Effector CD4-positive, alpha-beta T cell (primary cell): ENCODE measurements at regions not wholly inside any gene's neighbourhood (a gene's known extent, or its start where the extent isn't known, plus 50 kb on each side); places are given as distances from the start of the nearest gene placed in this dataset.
"Not testable (repeated sequence)": the region's sequence is repeated elsewhere in the genome, so short reads cannot be mapped to it uniquely, and the experiment has no call there.

Experiments
- DNase-seq: peaks from one replicate; pipeline ENCODE4 v3.0.0-alpha.2; 2020

DNA sequence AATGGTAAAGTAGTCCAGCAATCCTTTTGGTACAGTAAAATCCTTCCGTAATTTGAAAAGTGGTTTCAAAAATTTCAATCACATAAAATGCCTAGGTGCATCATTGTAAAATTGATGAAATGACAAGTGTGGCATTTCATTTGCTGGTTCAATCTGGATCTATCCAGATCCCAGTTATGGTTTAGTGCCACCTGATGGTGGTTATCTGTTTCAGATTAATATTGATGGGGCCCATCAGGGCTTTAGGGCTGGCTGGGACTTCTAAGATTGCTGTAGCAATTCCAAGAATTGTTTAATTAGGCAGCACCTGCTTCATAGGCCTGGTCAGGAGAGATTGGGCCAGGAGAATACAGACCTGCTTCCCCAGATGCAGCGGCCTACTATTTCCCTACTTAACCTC is 55.5 kb upstream of the PIK3C3 start:
- no peak for DNase-seq

DNA sequence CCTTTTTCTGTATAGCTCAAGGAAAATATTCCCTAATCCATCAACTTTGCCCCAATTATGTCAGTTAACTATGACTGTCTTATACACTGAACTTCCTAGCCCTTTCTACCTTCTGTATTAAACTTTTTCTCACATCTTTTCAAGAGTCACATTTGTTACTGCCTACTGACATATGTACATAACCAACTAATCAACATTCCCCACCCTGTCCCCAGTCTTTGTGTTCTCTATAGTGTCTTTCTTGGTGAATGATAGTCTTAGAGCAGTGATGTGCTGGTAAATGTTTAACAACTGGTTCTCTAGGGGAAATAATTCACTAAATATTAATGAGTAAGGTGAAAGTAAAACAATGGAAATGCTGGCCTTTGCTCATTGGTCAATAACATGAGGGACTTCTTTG is 61.6 kb upstream of the PIK3C3 start:
- no peak for DNase-seq

DNA sequence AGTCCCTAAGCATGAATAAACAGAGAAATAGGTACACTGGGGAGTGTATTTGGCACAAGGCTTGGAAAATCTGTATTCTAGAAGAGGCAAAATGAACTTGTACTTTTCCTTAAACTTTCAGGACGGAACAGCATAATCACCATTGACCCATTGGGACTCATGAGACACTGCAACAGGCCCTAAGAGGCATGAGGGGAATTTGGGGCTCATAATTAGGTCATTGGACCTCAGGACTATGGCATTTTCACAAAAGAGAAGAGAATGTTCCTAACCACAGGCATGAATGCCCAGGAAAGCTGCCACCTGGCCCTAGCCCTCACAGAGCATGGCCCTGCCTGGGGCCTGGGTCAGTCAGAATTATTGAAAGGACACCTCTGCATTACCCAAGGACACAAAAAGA is 67.9 kb upstream of the PIK3C3 start:
- DNase-seq: no peak

DNA sequence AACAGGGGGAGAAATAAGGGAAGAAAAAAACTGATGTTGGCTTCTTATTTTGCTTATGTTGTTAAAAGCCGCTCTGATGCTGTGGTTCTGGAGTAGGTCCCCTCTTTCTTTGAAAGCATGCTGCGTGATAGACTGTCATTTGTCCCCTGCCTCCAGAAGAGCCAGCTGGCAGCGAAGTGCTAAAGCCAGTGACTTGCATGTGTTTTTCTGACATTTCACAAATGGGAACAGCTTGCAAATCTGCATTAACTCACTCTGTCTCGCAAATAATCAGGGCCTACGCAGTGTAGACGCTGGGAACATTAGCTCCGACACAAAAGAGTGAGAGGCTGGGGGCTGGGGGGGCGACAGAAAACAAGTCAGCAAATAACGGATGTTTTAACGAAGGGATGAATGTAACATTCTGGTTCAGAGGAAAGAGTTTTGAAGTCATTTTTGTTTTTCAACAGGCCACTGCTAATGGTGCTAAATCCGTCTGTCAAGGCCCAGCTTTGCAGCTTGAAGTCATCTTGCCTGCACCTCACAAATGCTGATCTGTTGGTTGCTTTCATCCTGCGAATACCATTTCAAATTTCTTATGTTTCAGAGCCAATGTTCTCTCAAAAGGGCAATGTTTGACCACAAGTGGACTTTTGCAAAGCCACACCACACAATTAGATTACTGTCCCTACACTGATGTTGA is 68.8 kb upstream of the PIK3C3 start:
- DNase-seq: no peak

DNA sequence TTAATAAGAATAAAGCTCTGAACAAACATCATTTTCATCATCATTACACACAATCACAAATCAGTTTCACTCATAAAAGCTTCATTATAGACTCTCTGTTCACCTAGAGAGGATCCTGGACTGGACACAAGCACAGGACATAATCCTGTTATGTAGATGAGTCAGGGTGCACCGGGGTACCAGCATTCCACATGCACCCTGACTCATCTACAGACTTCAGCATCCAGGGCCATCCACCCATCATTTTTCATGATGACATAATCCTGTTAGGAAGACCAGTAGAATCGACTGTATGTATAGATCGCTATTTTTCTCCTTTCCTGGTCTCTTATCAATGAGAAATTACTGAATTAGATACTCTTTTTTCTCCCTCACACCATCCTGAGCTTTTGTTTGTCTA is 73.7 kb upstream of the PIK3C3 start:
- DNase-seq: no peak

DNA sequence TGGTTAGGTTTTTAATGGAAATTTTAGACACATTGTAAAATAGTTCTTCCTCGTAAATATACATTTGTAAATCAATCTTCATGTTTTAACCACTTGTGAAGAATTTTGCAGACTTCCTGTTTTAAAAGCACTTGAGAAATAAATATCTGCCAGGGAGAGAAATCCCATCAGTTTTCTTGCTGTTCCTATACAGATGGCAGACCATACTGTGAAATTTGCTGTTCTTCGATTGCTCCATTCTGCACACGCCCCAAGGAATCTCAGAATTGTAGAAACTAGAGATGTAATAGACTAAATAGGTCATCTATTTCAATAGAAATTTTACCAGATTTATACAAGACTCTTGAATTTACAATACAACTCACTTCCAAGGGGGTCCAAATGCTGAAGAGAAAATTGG is 75.8 kb upstream of the PIK3C3 start:
- no peak for DNase-seq

DNA sequence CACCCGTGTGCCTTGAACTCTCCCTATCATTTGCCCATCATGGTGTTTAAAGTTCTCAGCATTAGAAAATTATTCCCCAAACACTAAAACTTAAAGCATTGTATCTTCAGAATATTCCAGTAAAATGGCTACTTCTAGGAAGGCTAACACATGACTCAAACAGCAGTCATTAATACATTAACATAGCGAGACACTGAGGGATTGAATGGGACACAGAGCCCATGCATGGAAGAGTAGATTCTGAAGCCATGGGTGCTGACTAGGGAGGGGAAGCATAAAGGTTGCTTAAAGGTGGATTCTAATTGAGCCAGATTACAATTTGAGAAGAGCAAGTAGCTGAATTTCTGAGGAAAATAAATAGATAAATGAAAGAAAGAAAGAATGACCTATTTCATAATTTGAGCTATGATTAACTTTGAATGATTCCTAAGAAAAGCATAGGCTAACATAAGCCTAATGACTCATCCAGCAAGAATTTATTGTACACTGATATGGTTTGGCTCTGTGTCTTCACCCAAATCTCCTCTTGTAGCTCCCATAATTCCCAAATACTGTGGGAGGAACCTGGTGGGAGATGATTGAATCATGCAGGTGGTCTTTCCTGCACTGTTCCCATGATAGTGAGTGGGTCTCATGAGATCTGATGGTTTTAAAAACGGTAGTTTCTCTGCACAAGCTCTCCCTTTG is 79.8 kb upstream of the PIK3C3 start:
- no peak for DNase-seq

DNA sequence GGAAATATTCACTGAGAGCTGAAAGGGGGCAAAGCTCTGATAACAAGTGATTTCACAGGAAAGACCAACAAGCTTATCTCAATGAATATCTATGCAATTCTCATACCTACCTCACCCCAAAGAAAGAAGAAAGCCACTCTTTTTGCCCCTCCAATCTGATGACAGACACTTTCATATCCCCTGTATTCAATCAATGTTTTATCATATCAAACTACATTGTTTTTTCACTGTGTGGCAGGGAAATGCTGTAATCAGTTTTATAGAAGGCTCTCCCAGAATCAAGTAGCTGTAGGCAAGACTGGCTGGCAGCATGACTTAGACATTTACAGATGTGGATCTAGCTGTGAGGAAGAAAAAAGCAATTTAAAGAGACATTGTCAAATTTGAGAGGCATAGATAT is 81.3 kb upstream of the PIK3C3 start:
- DNase-seq: no peak

DNA sequence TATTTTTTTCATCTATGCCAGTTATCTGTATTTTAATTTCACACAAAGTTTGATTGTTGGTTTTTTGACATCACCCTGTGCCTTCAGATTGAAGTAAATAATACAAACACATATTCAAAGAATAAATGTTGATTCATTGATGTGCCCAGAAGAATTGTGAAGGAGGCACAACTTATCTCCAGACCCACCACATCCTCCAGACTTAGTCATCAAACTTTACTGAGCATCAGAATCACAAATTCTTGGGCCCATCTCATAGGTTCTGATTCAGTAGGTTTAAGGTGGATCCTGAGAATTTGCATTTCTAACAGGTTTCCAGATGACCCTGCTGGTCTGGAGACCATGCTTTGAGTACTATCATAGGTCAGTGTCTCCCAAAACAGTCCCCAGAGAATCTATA is 82.8 kb upstream of the PIK3C3 start:
- no peak for DNase-seq

DNA sequence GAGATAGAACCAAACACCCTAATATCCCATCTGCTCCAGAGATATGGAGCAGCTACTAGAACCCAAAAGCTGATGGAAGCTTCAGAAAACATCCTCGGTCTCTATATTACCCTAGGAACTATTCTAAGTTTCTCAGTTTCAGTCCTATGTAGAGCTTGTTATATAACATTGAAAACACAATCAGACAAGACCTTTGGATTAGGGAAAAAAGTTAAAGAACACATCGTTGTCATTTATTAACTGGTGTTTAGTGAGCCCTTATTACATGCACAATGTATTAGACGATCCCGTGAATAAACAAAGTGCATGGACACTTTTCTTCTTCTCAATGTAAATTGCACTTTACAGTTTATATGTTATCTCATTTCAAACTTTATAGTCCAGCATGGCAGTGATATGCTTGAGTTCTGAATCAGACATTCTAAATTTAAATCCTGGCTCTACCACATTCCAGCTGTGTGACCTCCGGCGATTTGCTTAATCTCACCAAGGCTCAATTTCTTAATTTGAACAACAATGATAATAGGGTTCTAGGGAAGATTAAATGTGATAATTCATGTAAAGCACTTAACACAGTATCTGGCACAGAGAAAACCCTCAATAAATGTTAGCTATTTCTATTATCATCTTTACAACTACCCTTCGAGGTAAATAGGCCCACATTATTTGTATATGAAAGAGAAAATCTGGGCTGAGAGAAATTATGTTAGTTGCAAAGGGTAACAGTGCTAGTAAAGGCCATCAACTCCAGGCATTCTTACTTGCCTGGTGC is 83.6 kb upstream of the PIK3C3 start:
- DNase-seq: no peak

DNA sequence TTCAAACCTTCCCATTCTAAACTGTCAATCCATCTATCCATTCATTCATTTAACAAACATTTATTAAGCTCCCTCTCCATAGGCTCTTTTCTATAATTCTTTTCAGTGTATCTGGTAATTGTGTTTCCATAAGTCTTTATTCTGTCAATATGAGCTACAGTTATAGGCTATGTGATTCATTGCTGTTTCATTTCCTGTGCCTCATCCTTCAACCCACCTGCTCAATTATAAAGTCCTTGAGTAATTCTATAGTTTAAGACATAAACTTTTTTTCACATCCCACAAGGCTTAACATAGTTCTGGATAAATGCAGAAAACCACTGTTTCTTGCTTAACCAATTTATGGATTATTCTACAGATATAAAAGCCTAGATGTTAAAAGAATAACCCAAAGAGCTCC is 84.2 kb upstream of the PIK3C3 start:
- no peak for DNase-seq

DNA sequence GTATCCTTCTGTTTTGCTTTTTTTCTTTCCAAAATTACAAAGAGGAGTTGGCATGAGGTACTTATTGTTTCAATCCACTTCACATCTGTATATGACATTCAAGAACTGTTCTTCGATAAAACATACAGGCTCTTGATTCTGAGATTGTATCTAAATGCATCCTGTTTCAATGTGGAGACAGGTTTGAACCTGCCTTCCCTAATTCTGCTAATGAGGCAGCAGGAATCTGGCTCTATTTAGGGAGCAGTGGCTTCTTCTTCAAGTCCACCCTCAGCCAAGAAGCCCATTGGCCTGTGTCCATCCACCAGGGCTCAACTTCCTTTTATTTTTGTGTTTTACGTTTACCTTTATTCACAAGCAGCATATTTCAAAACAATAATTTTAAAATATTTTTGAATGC is 84.8 kb upstream of the PIK3C3 start:
- no peak for DNase-seq

DNA sequence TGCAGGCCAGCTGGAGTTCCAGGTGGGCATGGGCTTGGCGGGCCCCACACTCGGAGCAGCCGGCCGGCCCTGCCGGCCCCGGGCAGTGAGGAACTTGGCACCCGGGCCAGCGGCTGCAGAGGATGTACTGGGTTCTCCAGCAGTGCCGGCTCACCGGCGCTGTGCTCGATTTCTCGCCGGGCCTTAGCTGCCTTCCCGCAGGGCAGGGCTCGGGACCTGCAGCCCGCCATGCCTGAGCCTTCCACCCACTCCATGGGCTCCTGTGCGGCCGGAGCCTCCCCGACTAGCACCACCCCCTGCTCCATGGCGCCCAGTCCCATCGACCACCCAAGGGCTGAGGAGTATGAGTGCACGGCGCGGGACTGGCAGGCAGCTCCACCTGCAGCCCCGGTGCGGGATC is 89.2 kb upstream of the PIK3C3 start:
- DNase-seq: not testable (repeated sequence)

DNA sequence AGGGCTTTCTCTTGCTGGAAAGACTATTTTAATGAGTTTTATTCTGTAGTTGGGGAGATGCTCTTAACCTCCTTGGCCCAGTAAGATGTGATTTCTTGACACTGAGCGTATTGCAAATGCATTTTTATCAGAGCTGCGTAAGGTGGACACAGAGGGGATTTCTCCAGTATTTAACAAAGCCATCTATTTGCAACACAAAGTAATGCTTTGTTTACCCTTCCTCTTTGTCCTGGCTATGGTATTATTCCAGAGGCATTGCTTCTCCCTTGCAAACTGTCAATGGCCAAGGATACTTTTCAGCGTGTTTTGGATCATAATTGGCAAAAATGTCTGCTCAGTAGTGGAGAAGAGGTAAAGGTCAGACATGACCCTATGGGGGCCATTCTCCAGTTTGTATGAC is 90.8 kb upstream of the PIK3C3 start:
- no peak for DNase-seq

DNA sequence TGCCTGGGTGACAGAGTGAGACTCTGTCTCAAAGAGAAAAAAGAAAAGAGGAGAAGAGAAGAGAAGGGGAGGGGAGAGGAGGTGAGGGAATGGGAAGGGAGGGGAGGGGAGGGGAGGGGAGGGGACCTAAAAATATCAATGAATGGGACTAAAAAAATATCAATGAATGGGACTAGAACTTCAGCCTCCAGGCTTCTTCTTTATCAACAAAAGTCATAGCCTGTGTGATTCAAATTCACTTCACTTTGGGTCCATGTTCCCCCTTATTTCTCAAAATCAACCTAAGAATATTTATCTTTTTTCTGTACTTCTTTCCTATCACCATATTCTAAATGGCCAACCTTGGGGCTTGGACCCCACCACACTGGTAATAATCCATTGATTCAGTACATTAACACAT is 92.1 kb upstream of the PIK3C3 start:
- no peak for DNase-seq

DNA sequence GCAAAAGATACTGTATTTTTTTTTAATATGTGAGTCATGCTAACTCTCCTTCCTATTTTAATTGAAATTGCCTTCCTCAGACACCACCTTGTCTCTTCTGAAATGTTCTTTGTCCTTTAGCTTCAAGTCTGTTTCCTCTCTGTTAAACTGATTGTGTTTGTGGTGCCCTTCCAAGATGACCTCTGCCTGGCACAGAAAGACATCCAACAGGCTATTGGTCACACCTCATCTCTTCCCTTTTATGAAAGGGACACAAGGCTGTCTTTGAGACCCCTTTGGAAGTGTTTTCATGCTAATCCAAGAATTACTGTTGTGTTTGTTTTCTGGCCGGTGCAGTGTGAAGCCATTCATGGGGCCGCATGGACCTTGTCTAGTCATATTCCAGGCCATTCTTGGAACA is 94.0 kb upstream of the PIK3C3 start:
- DNase-seq: no peak

DNA sequence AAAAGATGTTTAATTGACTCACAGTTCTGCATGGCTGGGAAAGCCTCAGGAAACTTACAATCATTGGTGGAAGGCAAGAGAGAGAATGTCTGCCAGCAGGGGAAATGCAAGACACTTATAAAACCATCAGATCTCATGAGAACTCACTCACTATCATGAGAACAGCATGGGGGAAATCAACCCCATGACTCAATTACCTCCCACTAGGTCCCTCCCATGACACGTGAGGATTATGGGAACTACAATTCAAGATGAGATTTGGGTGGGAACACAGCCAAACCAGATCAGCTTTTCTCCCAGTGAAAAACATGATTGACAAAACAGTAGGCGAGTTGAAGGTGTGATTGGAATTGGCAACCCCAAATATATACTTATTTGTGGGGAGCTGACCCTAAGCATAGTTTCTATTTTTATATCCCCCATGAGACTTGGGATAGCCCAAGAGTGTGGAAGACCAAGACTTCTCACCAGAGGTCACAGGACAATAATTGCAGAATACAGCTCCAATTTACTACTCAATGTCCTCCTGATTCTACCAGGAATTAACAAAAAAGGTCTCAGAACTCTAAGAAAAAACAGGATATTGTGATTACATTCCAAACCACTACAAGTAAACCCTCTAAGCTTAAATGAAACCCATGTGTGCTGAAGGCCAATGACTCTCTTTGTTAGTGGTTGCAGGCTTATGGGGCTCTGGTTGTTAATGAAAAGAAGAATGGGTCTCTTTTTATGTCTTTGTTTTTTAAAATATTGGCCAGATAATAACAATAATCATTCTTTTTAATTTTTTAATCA is 96.1 kb upstream of the PIK3C3 start:
- DNase-seq: no peak

DNA sequence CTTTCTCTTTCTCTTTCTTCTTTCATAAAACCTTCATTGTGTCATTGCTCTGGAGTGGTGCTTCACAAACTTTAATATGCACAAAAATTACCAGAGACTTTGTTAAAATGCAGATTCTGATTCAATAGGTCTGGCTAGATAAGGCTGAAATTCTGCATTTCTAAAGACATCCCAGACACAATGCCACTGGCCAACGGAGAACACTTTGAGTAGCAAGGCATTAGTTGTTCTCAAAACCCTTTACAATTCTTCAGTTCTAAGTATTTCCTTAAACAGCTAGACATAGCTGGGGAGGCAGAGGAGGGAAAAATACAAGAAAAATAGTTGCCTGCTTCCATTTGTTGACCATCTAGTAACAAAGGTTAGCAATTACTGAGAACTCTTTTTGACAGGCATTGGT is 101.8 kb upstream of the PIK3C3 start:
- DNase-seq: no peak

DNA sequence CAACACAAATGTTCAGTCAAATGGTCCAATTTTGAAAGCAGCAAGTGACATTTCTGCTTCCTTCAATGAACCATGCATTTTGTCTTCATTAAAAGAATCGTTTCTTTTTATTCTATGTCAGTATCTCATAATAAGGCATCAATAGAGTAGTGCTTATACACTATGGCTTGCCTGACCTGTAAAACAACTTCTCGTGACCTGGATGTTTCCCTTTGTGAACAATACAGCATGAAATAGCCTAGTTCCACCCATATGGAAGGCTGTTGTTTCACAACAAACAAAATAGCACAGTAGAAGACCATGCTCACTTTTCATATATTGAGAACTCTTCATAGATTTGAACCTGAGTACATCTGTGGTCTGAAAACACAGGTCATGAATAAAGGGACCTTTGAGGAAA is 104.3 kb upstream of the PIK3C3 start:
- DNase-seq: no peak

DNA sequence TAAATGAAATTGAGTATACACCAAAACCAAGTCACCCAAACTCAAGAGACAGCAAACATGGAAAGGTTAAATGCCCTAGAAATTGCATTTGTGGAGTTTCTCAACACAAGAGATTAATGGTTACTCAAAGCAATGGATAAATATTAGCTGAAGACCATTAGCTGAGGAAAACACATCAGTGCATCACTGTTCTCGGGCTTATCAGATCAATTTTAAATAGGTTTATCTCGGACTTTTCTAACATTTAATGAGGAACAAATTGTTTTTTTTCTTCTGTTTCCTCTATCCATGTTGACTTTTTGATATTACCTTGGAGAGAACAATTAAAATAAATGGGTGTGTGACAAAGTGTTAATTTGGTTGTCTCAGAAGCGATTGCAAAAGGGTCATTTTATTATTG is 105.4 kb upstream of the PIK3C3 start:
- DNase-seq: no peak

DNA sequence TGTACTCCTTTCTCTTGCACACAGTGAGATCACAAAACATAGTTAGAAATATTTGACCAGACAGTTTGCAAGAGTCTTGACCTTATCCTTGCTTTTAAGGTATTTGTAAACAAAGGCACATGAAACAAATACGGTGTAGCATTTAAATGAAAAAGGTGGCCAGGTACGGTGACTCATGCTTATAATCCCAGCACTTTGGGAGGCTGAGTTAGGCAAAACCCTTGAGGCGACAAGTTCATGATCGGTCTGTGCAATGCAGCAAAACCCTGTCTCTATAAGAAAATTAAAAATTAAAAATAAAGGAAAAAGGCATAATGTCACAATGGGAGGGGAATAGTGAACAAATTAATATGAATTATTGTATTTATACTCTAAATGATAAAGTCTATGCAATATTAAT is 109.5 kb upstream of the PIK3C3 start:
- DNase-seq: no peak

DNA sequence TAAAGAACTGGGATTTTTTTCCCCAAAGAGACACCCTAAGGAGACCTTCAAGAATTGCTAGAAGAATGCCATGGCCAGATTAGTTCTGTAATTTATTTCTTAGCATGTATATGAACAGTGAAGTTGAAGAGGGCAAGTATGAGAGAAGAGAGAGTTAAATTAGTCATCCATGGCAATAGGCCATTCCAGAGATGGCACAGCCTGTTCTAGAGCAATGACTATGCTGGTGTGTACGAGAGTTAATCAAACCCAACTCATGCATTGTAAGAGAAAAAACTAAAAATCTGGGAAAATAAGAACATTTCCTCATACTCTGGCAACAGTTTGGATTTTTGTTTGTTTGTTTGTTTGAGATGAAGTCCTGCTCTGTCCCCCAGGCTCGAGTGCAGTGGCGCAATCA is 112.1 kb upstream of the PIK3C3 start:
- no peak for DNase-seq
